ENCODE measurements at regions not wholly inside any gene's neighbourhood (a gene's known extent, or its start where the extent isn't known, plus 50 kb on each side); places are given as distances from the start of the nearest gene placed in this dataset.

DNA sequence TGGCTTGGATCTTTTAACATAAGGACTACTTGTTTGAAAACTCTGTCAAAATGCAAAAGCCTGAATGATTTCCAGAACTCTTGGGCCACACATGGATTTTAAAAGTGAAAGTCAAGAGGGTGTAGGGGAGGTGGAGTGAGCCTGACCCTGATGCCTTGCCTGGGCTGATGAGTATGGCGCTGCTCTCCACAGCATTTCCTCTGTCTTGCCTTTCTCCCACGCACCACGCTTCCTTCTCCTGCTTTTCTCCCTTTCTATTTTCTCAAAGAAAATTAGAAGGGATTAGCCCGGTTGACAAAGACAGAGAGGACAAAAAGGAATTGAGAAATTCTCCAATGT lies 207.0 kb upstream of the CCDC68 start:
- DNase-seq (ENCODE audit: low read depth) = no peak
- TF ChIP-seq, protein P1, sequence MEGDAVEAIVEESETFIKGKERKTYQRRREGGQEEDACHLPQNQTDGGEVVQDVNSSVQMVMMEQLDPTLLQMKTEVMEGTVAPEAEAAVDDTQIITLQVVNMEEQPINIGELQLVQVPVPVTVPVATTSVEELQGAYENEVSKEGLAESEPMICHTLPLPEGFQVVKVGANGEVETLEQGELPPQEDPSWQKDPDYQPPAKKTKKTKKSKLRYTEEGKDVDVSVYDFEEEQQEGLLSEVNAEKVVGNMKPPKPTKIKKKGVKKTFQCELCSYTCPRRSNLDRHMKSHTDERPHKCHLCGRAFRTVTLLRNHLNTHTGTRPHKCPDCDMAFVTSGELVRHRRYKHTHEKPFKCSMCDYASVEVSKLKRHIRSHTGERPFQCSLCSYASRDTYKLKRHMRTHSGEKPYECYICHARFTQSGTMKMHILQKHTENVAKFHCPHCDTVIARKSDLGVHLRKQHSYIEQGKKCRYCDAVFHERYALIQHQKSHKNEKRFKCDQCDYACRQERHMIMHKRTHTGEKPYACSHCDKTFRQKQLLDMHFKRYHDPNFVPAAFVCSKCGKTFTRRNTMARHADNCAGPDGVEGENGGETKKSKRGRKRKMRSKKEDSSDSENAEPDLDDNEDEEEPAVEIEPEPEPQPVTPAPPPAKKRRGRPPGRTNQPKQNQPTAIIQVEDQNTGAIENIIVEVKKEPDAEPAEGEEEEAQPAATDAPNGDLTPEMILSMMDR (conservative IDR thresholded peaks at IDR 0.05; ENCODE audit: control insufficient read depth, insufficient read depth, low read depth, low read length) = no peak
- H3K4me3 ChIP-seq (ENCODE audit: control insufficient read depth, low read depth, low read length) = no peak overlapping the region

DNA sequence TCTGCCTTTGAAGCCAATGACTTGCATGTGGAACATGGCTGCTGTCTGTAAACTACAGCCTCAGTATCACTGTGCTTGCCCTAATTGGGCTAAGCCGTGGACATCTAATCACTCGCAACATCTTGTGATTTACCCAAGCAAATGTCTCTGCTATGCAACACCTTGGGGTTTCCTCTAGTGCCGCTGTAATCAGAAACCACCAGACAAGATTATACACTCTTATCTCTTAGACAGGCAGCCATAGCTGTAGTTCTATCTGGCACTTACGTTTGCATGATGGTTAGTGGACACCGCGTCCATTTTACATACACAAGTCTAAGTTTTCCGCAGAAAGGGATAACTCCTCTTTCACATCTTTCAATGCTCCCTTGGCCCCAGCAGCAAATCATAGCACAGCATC lies 204.3 kb upstream of the CCDC68 start:
- TF ChIP-seq, protein P1 (conservative IDR thresholded peaks at IDR 0.05; ENCODE audit: control insufficient read depth, insufficient read depth, low read depth, low read length) = no peak
- no peak overlapping the region for H3K4me3 ChIP-seq (ENCODE audit: control insufficient read depth, low read depth, low read length)
- DNase-seq (ENCODE audit: low read depth) = no peak

DNA sequence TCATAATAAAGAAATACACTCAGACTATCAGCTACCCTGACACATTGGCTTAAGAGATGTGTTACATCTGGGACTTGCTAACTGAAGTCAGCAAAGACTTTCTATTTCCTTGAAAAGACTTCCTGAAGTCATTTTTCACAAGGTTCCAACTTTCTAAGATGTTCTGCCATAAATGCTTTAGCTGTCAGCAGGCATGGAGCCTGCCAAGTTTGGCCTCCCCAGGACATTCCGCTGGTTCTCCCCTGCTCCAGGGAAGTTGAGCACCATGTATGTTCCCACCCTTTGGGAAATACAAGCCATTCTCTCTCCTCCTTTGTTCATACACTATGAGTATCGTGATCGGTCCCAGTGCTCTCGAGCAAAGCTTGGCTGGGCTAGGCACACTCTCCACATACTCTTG lies 202.7 kb upstream of the CCDC68 start:
- no peak for DNase-seq (ENCODE audit: low read depth)
- TF ChIP-seq, protein P1 (conservative IDR thresholded peaks at IDR 0.05; ENCODE audit: control insufficient read depth, insufficient read depth, low read depth, low read length) = no peak
- H3K4me3 ChIP-seq (ENCODE audit: control insufficient read depth, low read depth, low read length) = no peak overlapping the region

DNA sequence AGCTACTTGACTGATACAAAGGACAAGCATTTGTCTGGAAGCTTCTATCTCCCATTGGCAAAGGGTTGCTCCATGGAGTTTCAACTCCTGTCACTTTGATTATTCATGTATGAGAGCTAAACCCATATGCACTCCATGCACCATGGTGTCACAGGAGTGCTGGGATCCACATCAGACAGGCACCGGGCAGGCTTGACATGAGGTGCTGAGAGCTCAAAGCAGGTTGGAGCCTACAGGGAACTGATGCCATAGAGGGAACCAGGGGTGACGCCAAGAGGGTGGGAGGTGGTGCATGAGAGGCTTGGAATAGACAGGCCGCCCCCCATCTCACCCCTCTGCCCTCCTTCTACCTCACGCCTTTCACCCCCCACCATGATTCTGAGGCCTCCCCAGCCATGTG lies 199.8 kb upstream of the CCDC68 start:
- no peak overlapping the region for H3K4me3 ChIP-seq (ENCODE audit: control insufficient read depth, low read depth, low read length)
- no peak for DNase-seq (ENCODE audit: low read depth)
- TF ChIP-seq, protein P1 (conservative IDR thresholded peaks at IDR 0.05; ENCODE audit: control insufficient read depth, insufficient read depth, low read depth, low read length) = no peak

DNA sequence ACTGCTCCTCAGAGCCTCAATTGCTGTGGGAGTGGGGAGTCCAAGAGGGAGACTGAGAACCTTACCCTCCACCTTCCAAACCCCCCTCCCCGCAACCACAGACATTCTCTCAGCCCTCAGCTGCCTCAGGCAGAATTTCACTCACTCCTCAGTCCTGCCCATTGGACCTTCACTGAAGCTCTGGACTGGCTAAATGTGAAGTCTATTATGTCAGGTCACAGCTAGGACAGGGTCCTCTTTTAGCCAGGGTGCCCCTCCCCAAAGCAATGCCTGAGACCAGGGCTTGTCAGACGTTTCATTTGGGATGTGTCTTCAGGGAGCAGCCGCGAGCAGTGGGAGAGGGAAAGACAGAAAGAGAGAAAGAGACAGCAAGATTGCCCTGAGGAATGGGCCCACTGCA lies 199.3 kb upstream of the CCDC68 start:
- DNase-seq (ENCODE audit: low read depth) = no peak
- no peak overlapping the region for H3K4me3 ChIP-seq (ENCODE audit: control insufficient read depth, low read depth, low read length)
- TF ChIP-seq, protein P1 (conservative IDR thresholded peaks at IDR 0.05; ENCODE audit: control insufficient read depth, insufficient read depth, low read depth, low read length) = no peak

DNA sequence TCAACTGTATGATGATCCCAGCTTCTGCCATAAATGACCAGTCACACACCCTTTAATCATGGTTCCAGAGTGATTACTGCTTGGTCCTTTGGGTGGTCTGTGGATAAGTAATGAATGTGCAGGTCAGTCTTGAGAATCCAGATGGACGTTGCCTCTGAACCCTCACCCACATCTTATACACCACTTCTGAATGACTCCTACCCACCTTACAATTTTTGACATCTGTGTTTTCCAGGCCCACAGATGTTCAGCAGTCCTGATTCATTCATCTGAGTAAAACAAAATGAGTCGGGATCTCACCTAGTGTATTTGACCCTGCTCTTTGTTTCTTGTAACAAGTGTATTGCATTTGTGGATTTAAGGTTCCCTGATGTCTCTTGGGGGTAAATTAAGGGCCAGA lies 194.1 kb upstream of the CCDC68 start:
- no peak for DNase-seq (ENCODE audit: low read depth)
- TF ChIP-seq, protein P1 (conservative IDR thresholded peaks at IDR 0.05; ENCODE audit: control insufficient read depth, insufficient read depth, low read depth, low read length) = no peak
- no peak overlapping the region for H3K4me3 ChIP-seq (ENCODE audit: control insufficient read depth, low read depth, low read length)

DNA sequence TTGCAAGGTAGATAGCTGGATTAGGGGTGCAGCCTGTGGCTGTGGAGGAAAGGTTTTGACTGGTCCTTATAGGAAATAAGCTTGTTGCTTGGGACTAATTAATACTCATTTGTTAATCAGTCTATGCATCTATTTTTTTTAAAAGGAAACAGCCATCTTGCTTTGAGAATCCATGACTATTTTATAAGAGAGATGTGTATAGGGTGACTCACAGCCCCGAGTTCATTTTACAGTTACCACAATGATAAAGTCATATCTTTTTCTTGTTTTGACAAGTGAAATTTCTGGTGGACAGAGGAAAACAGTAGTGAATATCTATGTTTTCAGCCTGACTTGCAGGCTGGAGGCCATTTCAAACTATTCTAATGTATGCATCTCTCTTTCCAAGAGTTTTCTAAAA lies 193.5 kb upstream of the CCDC68 start:
- no peak overlapping the region for H3K4me3 ChIP-seq (ENCODE audit: control insufficient read depth, low read depth, low read length)
- DNase-seq (ENCODE audit: low read depth) = peak; percentile 43
- TF ChIP-seq, protein P1 (conservative IDR thresholded peaks at IDR 0.05; ENCODE audit: control insufficient read depth, insufficient read depth, low read depth, low read length) = no peak

Data from fibroblast of mammary gland (primary cell).